ENCODE measurements at regions not wholly inside any gene's neighbourhood (a gene's known extent, or its start where the extent isn't known, plus 50 kb on each side); places are given as distances from the start of the nearest gene placed in this dataset.

- TF ChIP-seq, protein P1, sequence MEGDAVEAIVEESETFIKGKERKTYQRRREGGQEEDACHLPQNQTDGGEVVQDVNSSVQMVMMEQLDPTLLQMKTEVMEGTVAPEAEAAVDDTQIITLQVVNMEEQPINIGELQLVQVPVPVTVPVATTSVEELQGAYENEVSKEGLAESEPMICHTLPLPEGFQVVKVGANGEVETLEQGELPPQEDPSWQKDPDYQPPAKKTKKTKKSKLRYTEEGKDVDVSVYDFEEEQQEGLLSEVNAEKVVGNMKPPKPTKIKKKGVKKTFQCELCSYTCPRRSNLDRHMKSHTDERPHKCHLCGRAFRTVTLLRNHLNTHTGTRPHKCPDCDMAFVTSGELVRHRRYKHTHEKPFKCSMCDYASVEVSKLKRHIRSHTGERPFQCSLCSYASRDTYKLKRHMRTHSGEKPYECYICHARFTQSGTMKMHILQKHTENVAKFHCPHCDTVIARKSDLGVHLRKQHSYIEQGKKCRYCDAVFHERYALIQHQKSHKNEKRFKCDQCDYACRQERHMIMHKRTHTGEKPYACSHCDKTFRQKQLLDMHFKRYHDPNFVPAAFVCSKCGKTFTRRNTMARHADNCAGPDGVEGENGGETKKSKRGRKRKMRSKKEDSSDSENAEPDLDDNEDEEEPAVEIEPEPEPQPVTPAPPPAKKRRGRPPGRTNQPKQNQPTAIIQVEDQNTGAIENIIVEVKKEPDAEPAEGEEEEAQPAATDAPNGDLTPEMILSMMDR (IDR thresholded peaks at IDR 0.05; ENCODE audit: low read depth, low read length), result no peak
- DNase-seq (ENCODE audit: low read depth in 2 of 2), result peak in 1 of 2 donors; percentile 20
Observed at GRCh38 chr2:142750858-142751257, 126.6 kb upstream of the KYNU start.

DNA sequence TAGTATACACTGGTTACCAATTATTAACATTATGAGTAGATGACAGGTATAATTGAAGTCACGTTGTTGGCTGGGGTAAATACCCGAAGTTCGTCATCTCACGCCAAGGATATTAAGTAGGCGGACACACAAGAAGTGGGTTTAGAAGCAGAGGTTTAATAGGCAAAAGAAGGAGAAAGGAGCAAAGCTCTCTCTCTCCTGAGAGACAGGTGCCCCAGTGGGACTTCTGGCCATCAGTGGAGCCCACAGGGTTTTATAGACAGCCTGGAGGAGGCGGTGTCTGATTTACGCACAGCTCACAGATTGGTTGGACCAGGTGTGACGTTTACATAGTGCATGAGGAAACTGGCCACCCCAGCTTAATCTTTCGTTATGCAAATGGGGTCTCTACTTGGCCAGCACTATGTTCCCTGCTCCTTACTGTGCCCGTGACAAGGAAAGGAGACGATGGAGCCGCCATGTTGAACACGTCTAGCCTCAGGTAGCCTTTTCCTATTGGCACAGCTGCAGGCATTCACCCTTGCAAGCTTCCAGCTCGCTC, 128.8 kb upstream of the KYNU start:
- TF ChIP-seq, protein P1 (IDR thresholded peaks at IDR 0.05; ENCODE audit: low read depth, low read length), result no peak
- no peak for DNase-seq (ENCODE audit: low read depth in 2 of 2)

More at GRCh38 chr2:142750858-142751257, 126.6 kb upstream of the KYNU start:
- H3K4me3 ChIP-seq (replicated peaks in 1 of 2; ENCODE audit: low read depth in 2 of 2, low read length in 2 of 2), result no peak overlapping the region

DNA sequence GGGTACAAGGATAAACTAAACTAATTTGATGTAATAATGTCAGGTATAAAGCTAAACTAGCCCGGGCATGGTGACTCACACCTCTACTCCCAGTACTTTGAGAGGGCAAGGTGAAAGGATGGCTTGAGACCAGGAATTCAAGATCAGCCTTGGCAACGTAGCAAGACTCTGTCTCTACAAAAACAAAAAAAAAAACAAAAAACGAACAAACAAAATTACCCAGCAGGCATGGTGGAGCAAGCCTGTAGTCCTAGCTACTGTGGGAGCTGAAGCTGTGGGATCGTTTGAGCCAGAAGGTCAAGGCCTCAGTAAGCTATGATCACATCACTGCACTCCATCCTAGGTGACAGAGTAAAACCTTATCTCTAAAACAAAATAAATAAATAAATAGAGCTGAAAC, 131.8 kb upstream of the KYNU start:
- DNase-seq (ENCODE audit: low read depth in 2 of 2), result no peak
- TF ChIP-seq, protein P1 (IDR thresholded peaks at IDR 0.05; ENCODE audit: low read depth, low read length), result no peak
- H3K4me3 ChIP-seq (replicated peaks in 1 of 2; ENCODE audit: low read depth in 2 of 2, low read length in 2 of 2), result no peak overlapping the region

More for the DNA sequence above, 128.8 kb upstream of the KYNU start:
- H3K4me3 ChIP-seq (replicated peaks in 1 of 2; ENCODE audit: low read depth in 2 of 2, low read length in 2 of 2), result no peak overlapping the region

GRCh38 chr2:142742371-142743214, 134.9 kb upstream of the KYNU start:
- peak in 1 of 2 donors; percentile 63 for DNase-seq (ENCODE audit: low read depth in 2 of 2)

DNA sequence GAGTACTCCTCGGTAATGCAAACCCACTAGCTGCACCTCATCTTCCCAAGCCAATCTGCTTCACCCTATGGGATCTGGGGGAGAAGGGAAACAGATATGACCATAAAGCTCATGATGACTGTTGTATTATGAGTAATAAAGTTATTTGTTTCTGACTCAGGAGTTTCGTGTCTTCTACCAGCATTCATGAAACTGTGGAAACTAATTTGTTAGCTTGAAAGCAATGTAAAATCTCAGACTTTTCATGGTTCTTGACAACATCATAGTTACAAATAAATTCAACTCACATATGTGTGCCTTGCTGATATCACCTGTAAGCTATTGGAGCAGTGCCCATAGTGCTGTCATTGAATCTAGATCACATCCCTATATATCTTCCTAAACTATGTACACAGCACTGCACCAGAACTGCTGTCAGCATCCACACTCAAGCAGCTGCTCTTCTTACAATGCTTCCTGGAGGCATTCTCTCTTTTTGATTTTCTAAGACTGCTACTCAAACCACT, 135.6 kb upstream of the KYNU start:
- DNase-seq (ENCODE audit: low read depth in 2 of 2), result peak in 1 of 2 donors; percentile 16
- TF ChIP-seq, protein P1 (IDR thresholded peaks at IDR 0.05; ENCODE audit: low read depth, low read length), result no peak
- H3K4me3 ChIP-seq (replicated peaks in 1 of 2; ENCODE audit: low read depth in 2 of 2, low read length in 2 of 2), result no peak overlapping the region

More at GRCh38 chr2:142742371-142743214, 134.9 kb upstream of the KYNU start:
- H3K4me3 ChIP-seq (replicated peaks in 1 of 2; ENCODE audit: low read depth in 2 of 2, low read length in 2 of 2), result no peak overlapping the region
- TF ChIP-seq, protein P1 (IDR thresholded peaks at IDR 0.05; ENCODE audit: low read depth, low read length), result no peak

DNA sequence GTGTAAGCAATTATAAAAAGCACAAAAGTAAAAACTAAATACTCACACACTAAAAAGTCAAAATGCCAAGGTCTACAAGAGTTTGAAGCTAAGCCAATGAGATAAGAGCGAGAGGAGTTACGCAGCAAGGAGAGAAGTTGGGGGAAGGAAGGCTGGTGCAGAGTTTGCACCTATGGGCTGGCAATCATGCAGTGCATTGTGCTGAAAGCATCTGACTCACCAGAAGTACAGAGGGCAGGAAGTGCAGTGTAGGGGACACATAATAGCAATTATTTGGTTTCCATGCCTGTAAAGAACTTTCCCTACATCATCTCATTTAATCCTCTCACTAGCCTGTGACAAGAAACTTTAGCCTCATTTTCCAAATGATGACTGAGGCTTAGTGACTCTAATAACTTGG, 142.7 kb upstream of the KYNU start:
- DNase-seq (ENCODE audit: low read depth in 2 of 2), result peak in 1 of 2 donors; percentile 15
- H3K4me3 ChIP-seq (replicated peaks in 1 of 2; ENCODE audit: low read depth in 2 of 2, low read length in 2 of 2), result no peak overlapping the region
- TF ChIP-seq, protein P1 (IDR thresholded peaks at IDR 0.05; ENCODE audit: low read depth, low read length), result no peak
